Thoracic aorta (tissue), 2 donors: ENCODE measurements at regions not wholly inside any gene's neighbourhood (a gene's known extent, or its start where the extent isn't known, plus 50 kb on each side); places are given as distances from the start of the nearest gene placed in this dataset.
A peak's percentile ranks its signal among the peaks of the same experiment; 100 is the strongest.

Experiments used
- ATAC-seq: fragments of 150-250 bp; one replicate; pipeline ENCODE4 v1.8.0; 2017; ENCODE audit warnings: low read depth; ENCODE audit not compliant: insufficient number of reproducible peaks, low FRiP score
- DNase-seq: peaks from one replicate; pipeline ENCODE4 v3.0.0-alpha.2; 2020; ENCODE audit warnings: low spot score
- H3K27ac ChIP-seq, 2 donors: fragments of 200-600 bp; sonication (generic); 1 replicate in 1 of 2; 2 replicates in 1 of 2; pipeline ENCODE4 v1.5.1; 2016; ENCODE audit warnings: mild to moderate bottlenecking in 2 of 2, moderate library complexity in 2 of 2
- H3K27me3 ChIP-seq: fragments of 200-600 bp; sonication (generic); replicated peaks from 2 replicates; pipeline ENCODE4 v1.6.0; 2016; ENCODE audit warnings: mild to moderate bottlenecking; ENCODE audit not compliant: insufficient read depth
- H3K36me3 ChIP-seq: fragments of 200-600 bp; sonication (generic); one replicate; pipeline ENCODE4 v1.5.1; 2016
- H3K4me1 ChIP-seq, 2 donors: fragments of 200-600 bp; sonication (generic); 1 replicate in 1 of 2; 2 replicates in 1 of 2; pipeline versions ENCODE4 v1.5.1 to v1.6.0; 2016; ENCODE audit warnings: low read depth in 2 of 2, mild to moderate bottlenecking in 1 of 2; ENCODE audit not compliant: control insufficient read depth in 1 of 2
- H3K4me3 ChIP-seq: fragments of 200-600 bp; sonication (generic); 2 replicates; pipeline ENCODE4 v1.5.1; 2016; ENCODE audit warnings: mild to moderate bottlenecking
- H3K9me3 ChIP-seq: fragments of 200-600 bp; sonication (generic); 2 replicates; pipeline ENCODE4 v1.5.1; 2016
- TF ChIP-seq, protein P1 (sequence below): fragments of 200-600 bp; sonication (generic); IDR thresholded peaks from one replicate; pipeline ENCODE4 v1.5.1; 2019; ENCODE audit warnings: antibody characterized with exemption

GRCh38 chr5:36363101-36363500, 61.4 kb upstream of the RANBP3L start:
- H3K9me3 ChIP-seq = no peaks in the 10 kb centered on the region
- no peak for ATAC-seq
- H3K4me3 ChIP-seq = no peak overlapping the region
- H3K36me3 ChIP-seq = no peaks in the 10 kb centered on the region
- no peaks in the 10 kb centered on the region for H3K27me3 ChIP-seq
- TF ChIP-seq, protein P1, sequence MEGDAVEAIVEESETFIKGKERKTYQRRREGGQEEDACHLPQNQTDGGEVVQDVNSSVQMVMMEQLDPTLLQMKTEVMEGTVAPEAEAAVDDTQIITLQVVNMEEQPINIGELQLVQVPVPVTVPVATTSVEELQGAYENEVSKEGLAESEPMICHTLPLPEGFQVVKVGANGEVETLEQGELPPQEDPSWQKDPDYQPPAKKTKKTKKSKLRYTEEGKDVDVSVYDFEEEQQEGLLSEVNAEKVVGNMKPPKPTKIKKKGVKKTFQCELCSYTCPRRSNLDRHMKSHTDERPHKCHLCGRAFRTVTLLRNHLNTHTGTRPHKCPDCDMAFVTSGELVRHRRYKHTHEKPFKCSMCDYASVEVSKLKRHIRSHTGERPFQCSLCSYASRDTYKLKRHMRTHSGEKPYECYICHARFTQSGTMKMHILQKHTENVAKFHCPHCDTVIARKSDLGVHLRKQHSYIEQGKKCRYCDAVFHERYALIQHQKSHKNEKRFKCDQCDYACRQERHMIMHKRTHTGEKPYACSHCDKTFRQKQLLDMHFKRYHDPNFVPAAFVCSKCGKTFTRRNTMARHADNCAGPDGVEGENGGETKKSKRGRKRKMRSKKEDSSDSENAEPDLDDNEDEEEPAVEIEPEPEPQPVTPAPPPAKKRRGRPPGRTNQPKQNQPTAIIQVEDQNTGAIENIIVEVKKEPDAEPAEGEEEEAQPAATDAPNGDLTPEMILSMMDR = peak; percentile 19
- H3K4me1 ChIP-seq = peaks cover 6 to 41% of the 10 kb centered on the region in 2 donors
- DNase-seq = no peak
- H3K27ac ChIP-seq = no peak overlapping the region

DNA sequence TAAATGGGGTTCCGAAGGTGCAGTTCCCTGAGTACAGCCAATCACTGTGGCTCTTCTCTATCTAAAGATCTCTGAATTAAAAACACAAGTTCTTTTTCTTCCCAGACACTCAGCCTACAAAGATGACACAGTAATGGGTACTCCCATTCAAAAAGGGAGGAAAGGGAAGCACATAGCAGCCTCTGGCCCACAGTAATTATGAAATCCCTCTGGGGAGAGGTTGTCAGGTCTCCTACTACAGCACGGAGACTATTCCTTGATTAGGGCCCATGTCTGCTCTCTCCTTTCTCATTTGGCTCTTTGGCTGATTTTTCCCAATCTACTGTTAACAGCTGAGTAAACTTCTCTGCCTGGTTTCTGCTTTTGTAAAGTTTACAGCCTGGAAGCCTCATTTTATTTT, 62.0 kb upstream of the RANBP3L start:
- Histone ChIP-seq H3K4me1 (peaks cover 6 to 42% of the 10 kb centered on the region in 2 donors), H3K36me3 (no peaks in the 10 kb centered on the region), H3K27ac (no peak overlapping the region), H3K9me3 (no peaks in the 10 kb centered on the region), H3K4me3 (no peak overlapping the region), H3K27me3 (no peaks in the 10 kb centered on the region)
- DNase-seq = no peak
- no peak for ATAC-seq
- TF ChIP-seq, protein P1 = no peak

GRCh38 chr5:36364473-36364872, 62.8 kb upstream of the RANBP3L start:
- Histone ChIP-seq H3K27me3 (no peaks in the 10 kb centered on the region), H3K27ac (no peak overlapping the region), H3K4me3 (no peak overlapping the region), H3K9me3 (no peaks in the 10 kb centered on the region), H3K36me3 (no peaks in the 10 kb centered on the region), H3K4me1 (peaks cover 6 to 42% of the 10 kb centered on the region in 2 donors)
- DNase-seq = no peak
- TF ChIP-seq, protein P1 = no peak
- no peak for ATAC-seq

DNA sequence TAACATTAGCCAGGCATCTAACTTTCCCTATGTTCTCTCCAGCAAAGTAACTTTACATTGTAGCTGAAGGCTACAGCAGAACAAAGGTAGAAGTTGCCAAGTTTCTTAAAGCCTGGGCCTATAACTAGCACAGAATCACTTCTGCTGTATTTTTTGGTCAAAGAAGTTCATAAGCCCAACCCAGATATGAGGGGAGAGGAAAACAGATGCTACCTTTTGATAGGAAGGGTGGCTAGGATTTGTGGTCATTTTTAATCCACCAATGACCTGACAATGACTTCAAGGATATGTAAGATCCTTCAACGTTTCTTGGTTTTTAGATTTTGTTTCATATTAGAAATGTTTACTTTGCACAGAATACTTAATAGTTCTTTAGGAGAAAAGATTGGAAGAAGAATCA, 64.2 kb upstream of the RANBP3L start:
- TF ChIP-seq, protein P1 = no peak

DNA sequence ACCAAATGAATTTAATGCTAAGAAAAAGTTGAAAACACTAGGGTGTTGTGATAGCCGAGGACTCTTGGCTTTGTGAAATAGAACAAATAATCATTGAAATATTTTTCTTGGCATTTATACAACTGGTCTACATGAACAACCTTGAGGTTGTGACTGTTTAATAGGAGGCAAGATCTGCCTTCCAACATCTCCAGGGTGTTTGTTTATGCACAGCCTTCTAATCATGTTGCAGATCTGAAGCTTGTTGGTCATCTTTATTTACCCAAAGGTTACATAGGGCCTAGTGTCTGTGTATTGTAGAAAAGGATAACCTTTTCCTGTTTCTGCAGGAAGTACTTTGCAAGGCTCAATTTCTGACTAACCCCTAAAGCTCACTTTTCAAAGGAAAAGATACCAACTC, 65.2 kb upstream of the RANBP3L start:
- Histone ChIP-seq H3K4me3 (no peak overlapping the region), H3K27ac (peak overlapping the region in 1 of 2 donors; percentile 16), H3K4me1 (peaks cover 6 to 42% of the 10 kb centered on the region in 2 donors), H3K36me3 (no peaks in the 10 kb centered on the region), H3K9me3 (no peaks in the 10 kb centered on the region), H3K27me3 (no peaks in the 10 kb centered on the region)
- TF ChIP-seq, protein P1 = no peak
- ATAC-seq = no peak
- DNase-seq = no peak

More for the DNA sequence above, 64.2 kb upstream of the RANBP3L start:
- Histone ChIP-seq H3K4me1 (peaks cover 6 to 42% of the 10 kb centered on the region in 2 donors), H3K27ac (no peak overlapping the region), H3K36me3 (no peaks in the 10 kb centered on the region), H3K27me3 (no peaks in the 10 kb centered on the region), H3K4me3 (no peak overlapping the region), H3K9me3 (no peaks in the 10 kb centered on the region)
- ATAC-seq (no peak), DNase-seq (no peak)
